GM18873 (cell line): ENCODE measurements at regions not wholly inside any gene's neighbourhood (a gene's known extent, or its start where the extent isn't known, plus 50 kb on each side); places are given as distances from the start of the nearest gene placed in this dataset.

Source experiments
- ATAC-seq: cut with Tn5 transposase; IDR thresholded peaks from one replicate; pipeline ENCODE4 v1.9.1; 2021; ENCODE audit warnings: mild to moderate bottlenecking, moderate library complexity, moderate number of reproducible peaks; ENCODE audit not compliant: unreplicated experiment, low FRiP score

- no peak for ATAC-seq
Measured at GRCh38 chr12:114750917-114751316, 66.9 kb upstream of the TBX3 start.

GRCh38 chr12:114749065-114749464 lies 65.1 kb upstream of the TBX3 start:
- no peak for ATAC-seq

GRCh38 chr12:114747012-114747858 lies 63.3 kb upstream of the TBX3 start:
- no peak for ATAC-seq

GRCh38 chr12:114746297-114747011 lies 62.5 kb upstream of the TBX3 start:
- ATAC-seq = no peak

- ATAC-seq = no peak
Measured at GRCh38 chr12:114744691-114745090, 60.7 kb upstream of the TBX3 start.

GRCh38 chr12:114744285-114744684 lies 60.3 kb upstream of the TBX3 start:
- ATAC-seq = no peak

- ATAC-seq = no peak
Measured at GRCh38 chr12:114743799-114744198, 59.8 kb upstream of the TBX3 start.

- ATAC-seq = no peak
Measured at GRCh38 chr12:114743289-114743688, 59.3 kb upstream of the TBX3 start.

GRCh38 chr12:114742363-114742762 lies 58.4 kb upstream of the TBX3 start:
- no peak for ATAC-seq

- no peak for ATAC-seq
Measured at GRCh38 chr12:114741940-114742339, 58.0 kb upstream of the TBX3 start.

- no peak for ATAC-seq
Measured at GRCh38 chr12:114740448-114740847, 56.5 kb upstream of the TBX3 start.

GRCh38 chr12:114738460-114739184 lies 54.6 kb upstream of the TBX3 start:
- ATAC-seq = no peak

GRCh38 chr12:114735680-114736374 lies 51.9 kb upstream of the TBX3 start:
- no peak for ATAC-seq

GRCh38 chr12:114735011-114735410 lies 51.0 kb upstream of the TBX3 start:
- no peak for ATAC-seq

GRCh38 chr12:114733919-114734318 lies 49.9 kb upstream of the TBX3 start:
- ATAC-seq = no peak
